Aorta (tissue), 5 donors: ENCODE measurements at regions not wholly inside any gene's neighbourhood (a gene's known extent, or its start where the extent isn't known, plus 50 kb on each side); places are given as distances from the start of the nearest gene placed in this dataset.

ENCODE experiments used
- ATAC-seq: fragments of 200-7000 bp; cut with Tn5 transposase; one replicate; pipeline ENCODE4 v1.9.1; 2022; ENCODE audit warnings: moderate library complexity; ENCODE audit not compliant: low FRiP score
- DNase-seq, 2 donors: peaks; one replicate each; pipeline ENCODE4 v3.0.0-alpha.2; 2020
- H3K27ac ChIP-seq, 2 donors: one replicate each; pipeline ENCODE4 v1.5.1; 2013; ENCODE audit warnings: low read length in 2 of 2, mild to moderate bottlenecking in 2 of 2, moderate library complexity in 2 of 2, control low read depth in 1 of 2, inconsistent platforms in 1 of 2, low read depth in 1 of 2
- H3K27me3 ChIP-seq, 2 donors: one replicate each; pipeline ENCODE4 v1.6.1; 2013; ENCODE audit warnings: control low read depth in 1 of 2, low read length in 1 of 2, mild to moderate bottlenecking in 1 of 2, moderate library complexity in 1 of 2; ENCODE audit not compliant: insufficient read depth in 2 of 2, control insufficient read depth in 1 of 2
- H3K36me3 ChIP-seq, 2 donors: one replicate each; pipeline ENCODE4 v1.6.1; 2013; ENCODE audit warnings: control low read depth in 1 of 2, low read length in 1 of 2, mild to moderate bottlenecking in 1 of 2; ENCODE audit not compliant: insufficient read depth in 2 of 2, control insufficient read depth in 1 of 2
- H3K4me1 ChIP-seq, 2 donors: one replicate each; pipeline ENCODE4 v1.6.1; 2013; ENCODE audit warnings: low read length in 2 of 2, control low read depth in 1 of 2, mild to moderate bottlenecking in 1 of 2, moderate library complexity in 1 of 2; ENCODE audit not compliant: insufficient read depth in 2 of 2, control insufficient read depth in 1 of 2
- H3K4me3 ChIP-seq, 2 donors: one replicate each; pipeline ENCODE4 v1.5.1; 2013; ENCODE audit warnings: low read length in 2 of 2, control low read depth in 1 of 2, mild to moderate bottlenecking in 1 of 2
- H3K9me3 ChIP-seq: one replicate; pipeline ENCODE4 v1.6.1; 2013; ENCODE audit warnings: mild to moderate bottlenecking, low read length; ENCODE audit not compliant: control insufficient read depth
- WGBS, 2 donors: extraction: QIAGEN DNeasy Blood & Tissue Kit; methylation state at CpG; one replicate each; pipeline ENCODE4 v1.1.7; 2013; 5-methylcytosine and 5-hydroxymethylcytosine counted together
- intact Hi-C, 2 donors: fragments of 100-400 bp; cut with DNase I; formaldehyde crosslinking; loops; one replicate each; pipeline versions ENCODE4 v1.14.2 to v1.15.0; 2022
- donor health status: healthy with polysubstance abuse.
- donor health status: Bipolar disorder and iron deficiency.
- donor health status: DM: no; HTN: no; CAD: no.
- donor health status: DM: no; HTN: no; CAD: no.
- donor health status: DM: yes; HTN: yes; CAD: no.

- no peak overlapping the region for H3K4me3 ChIP-seq
- H3K9me3 ChIP-seq, result no peaks in the 10 kb centered on the region
- DNase-seq (no peak), ATAC-seq (no peak)
- intact Hi-C loops, result no loop called here
- no peaks in the 10 kb centered on the region for H3K36me3 ChIP-seq
- no peak overlapping the region for H3K27ac ChIP-seq
- H3K4me1 ChIP-seq, result no peaks in the 10 kb centered on the region
- 38 to 46% methylated on average over 11 of the region's 11 CpGs for WGBS, 2 donors
- H3K27me3 ChIP-seq, result no peaks in the 10 kb centered on the region
Measured at GRCh38 chrX:110440016-110440805, 81.6 kb downstream of the RTL9 start.

GRCh38 chrX:110442635-110443034 lies 84.0 kb downstream of the RTL9 start:
- 0 to 15% methylated on average over 1 of the region's 1 CpG for WGBS, 2 donors
- no peak for DNase-seq
- intact Hi-C loops, result no loop called here

GRCh38 chrX:110444996-110445395 lies 86.3 kb downstream of the RTL9 start:
- H3K27ac ChIP-seq, result no peak overlapping the region
- no peaks in the 10 kb centered on the region for H3K27me3 ChIP-seq
- intact Hi-C loops, result loop anchor here in 1 of 2 donors (5.0 kb wide), 1 partner anchor 402 kb away; no protein-coding TSS in a partner anchor
- DNase-seq, result no peak
- H3K4me3 ChIP-seq, result no peak overlapping the region
- H3K36me3 ChIP-seq, result no peaks in the 10 kb centered on the region
- ATAC-seq, result no peak
- H3K4me1 ChIP-seq, result no peaks in the 10 kb centered on the region
- 72 to 82% methylated on average over 4 of the region's 4 CpGs for WGBS, 2 donors
- H3K9me3 ChIP-seq, result no peaks in the 10 kb centered on the region

More at GRCh38 chrX:110442635-110443034, 84.0 kb downstream of the RTL9 start:
- no peaks in the 10 kb centered on the region for H3K27me3 ChIP-seq
- ATAC-seq, result no peak
- H3K9me3 ChIP-seq, result no peaks in the 10 kb centered on the region
- no peak overlapping the region for H3K4me3 ChIP-seq
- H3K27ac ChIP-seq, result no peak overlapping the region
- no peaks in the 10 kb centered on the region for H3K36me3 ChIP-seq
- no peaks in the 10 kb centered on the region for H3K4me1 ChIP-seq

- no peak overlapping the region for H3K4me3 ChIP-seq
- WGBS, 2 donors, result 72 to 86% methylated on average over 10 of the region's 10 CpGs
- no peaks in the 10 kb centered on the region for H3K9me3 ChIP-seq
- ATAC-seq, result no peak
- H3K4me1 ChIP-seq, result no peaks in the 10 kb centered on the region
- DNase-seq, result no peak
- intact Hi-C loops, result loop anchor here in 1 of 2 donors (5.0 kb wide), 1 partner anchor 399 kb away; no protein-coding TSS in a partner anchor
- H3K27ac ChIP-seq, result no peak overlapping the region
- no peaks in the 10 kb centered on the region for H3K36me3 ChIP-seq
- H3K27me3 ChIP-seq, result no peaks in the 10 kb centered on the region
Measured at GRCh38 chrX:110448459-110448858, 89.8 kb downstream of the RTL9 start.

GRCh38 chrX:110449312-110449711 lies 90.7 kb downstream of the RTL9 start:
- Histone ChIP-seq H3K36me3 (no peaks in the 10 kb centered on the region), H3K9me3 (no peaks in the 10 kb centered on the region), H3K4me3 (no peak overlapping the region), H3K4me1 (no peaks in the 10 kb centered on the region), H3K27ac (no peak overlapping the region), H3K27me3 (no peaks in the 10 kb centered on the region)
- 18 to 26% methylated on average over 2 of the region's 2 CpGs for WGBS, 2 donors
- intact Hi-C loops, result loop anchor here in 1 of 2 donors (5.0 kb wide), 1 partner anchor 398 kb away; no protein-coding TSS in a partner anchor
- ATAC-seq (no peak), DNase-seq (no peak)

- Histone ChIP-seq H3K4me1 (no peaks in the 10 kb centered on the region), H3K4me3 (no peak overlapping the region), H3K27ac (no peak overlapping the region), H3K9me3 (no peaks in the 10 kb centered on the region), H3K36me3 (no peaks in the 10 kb centered on the region), H3K27me3 (no peaks in the 10 kb centered on the region)
- peak; percentile 88 for ATAC-seq
- peak; percentile 77 to 82 for DNase-seq
- intact Hi-C loops, result loop anchor here in 1 of 2 donors (2.0 kb wide), 1 partner anchor 397 kb away; no protein-coding TSS in a partner anchor
- WGBS, 2 donors, result 0% methylated on average over 4 of the region's 4 CpGs
Measured at GRCh38 chrX:110450050-110450449, 91.4 kb downstream of the RTL9 start.

- Histone ChIP-seq H3K4me3 (no peak overlapping the region), H3K27me3 (no peaks in the 10 kb centered on the region), H3K9me3 (no peaks in the 10 kb centered on the region), H3K4me1 (no peaks in the 10 kb centered on the region), H3K36me3 (no peaks in the 10 kb centered on the region), H3K27ac (no peak overlapping the region)
- WGBS, 2 donors, result 28 to 39% methylated on average over 7 of the region's 7 CpGs
- ATAC-seq (no peak), DNase-seq (no peak)
- intact Hi-C loops, result no loop called here
Measured at GRCh38 chrX:110454336-110454735, 95.7 kb downstream of the RTL9 start.

- Histone ChIP-seq H3K4me3 (no peak overlapping the region), H3K36me3 (no peaks in the 10 kb centered on the region), H3K27ac (no peak overlapping the region), H3K4me1 (no peaks in the 10 kb centered on the region), H3K9me3 (no peaks in the 10 kb centered on the region), H3K27me3 (no peaks in the 10 kb centered on the region)
- no peak for DNase-seq
- no peak for ATAC-seq
- intact Hi-C loops, result no loop called here
Measured at GRCh38 chrX:110462957-110463356, 104.3 kb downstream of the RTL9 start.

- no peaks in the 10 kb centered on the region for H3K9me3 ChIP-seq
- no peaks in the 10 kb centered on the region for H3K4me1 ChIP-seq
- no peak overlapping the region for H3K27ac ChIP-seq
- H3K27me3 ChIP-seq, result no peaks in the 10 kb centered on the region
- 78 to 87% methylated on average over 2 of the region's 2 CpGs for WGBS, 2 donors
- intact Hi-C loops, result no loop called here
- no peak overlapping the region for H3K4me3 ChIP-seq
- ATAC-seq (no peak), DNase-seq (no peak)
- no peaks in the 10 kb centered on the region for H3K36me3 ChIP-seq
Measured at GRCh38 chrX:110466790-110467189, 108.1 kb downstream of the RTL9 start.
